Stimulated activated CD8-positive, alpha-beta memory T cell treated with anti-CD3 and anti-CD28 coated beads, Interleukin-7, amount 100 ng/mL, for 4 hours (primary cell): ENCODE measurements at regions not wholly inside any gene's neighbourhood (a gene's known extent, or its start where the extent isn't known, plus 50 kb on each side); places are given as distances from the start of the nearest gene placed in this dataset.

Source experiments
- DNase-seq, 2 donors: peaks; one replicate each; pipeline ENCODE4 v3.0.0-alpha.2; 2020; ENCODE audit warnings: low read depth in 2 of 2

DNA sequence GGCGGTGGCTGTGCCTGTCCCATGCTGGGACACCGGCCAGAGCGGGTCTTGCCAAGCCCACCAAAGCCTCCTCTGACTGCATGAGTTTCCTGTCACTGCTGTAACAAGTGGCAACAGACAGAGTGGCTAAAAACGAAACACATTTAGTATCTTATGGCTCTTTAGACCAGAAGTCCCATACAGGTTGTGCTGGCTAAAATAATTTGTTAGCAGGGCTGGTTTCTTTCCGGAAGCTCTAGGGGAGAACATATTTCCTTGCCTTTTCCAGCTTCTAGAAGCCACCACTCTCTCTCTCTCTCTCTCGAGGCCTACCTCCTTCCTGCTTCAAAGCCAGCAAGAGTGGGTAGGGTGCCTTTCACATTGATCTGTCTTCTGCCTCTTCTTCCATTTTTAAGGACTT, 171.6 kb upstream of the PLPP4 start:
- DNase-seq: no peak

DNA sequence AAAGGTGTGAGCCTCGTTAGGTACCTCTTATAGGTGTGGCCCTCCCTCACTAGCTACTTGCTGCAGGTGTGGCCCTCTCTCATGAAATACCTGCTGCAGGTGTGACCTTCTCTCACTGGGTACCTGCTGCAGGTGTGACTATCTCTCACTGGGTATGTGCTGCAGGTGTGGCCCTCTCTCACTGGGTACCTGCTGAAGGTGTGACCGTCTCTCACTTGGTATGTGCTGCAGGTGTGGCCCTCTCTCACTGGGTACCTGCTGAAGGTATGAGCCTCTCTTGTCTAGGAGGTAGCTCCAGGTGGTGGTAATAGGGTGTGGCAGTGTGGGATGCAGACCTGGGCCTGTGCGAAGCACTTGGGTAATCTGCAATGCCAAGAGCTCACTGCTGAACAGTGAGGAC, 170.7 kb upstream of the PLPP4 start:
- DNase-seq: no peak

DNA sequence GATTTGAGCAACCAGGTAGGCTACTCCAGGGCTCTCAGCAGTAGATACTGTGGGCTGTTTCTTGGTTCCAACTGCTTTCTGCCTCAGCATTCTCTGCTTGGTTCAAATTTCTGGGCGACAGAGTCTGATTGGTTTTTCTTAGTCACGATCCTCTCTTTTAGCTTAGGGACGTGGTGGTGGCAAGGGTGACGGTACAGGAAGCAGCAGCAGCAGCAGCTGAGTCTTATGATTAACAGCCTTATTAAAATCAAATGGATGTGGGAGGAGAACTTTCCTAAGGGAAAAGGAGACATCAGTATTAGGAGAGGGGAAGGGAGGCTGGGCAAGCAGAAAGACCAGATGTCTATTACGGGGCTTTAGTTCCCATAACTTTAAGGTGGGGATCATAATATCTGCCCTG, 156.5 kb upstream of the PLPP4 start:
- DNase-seq: no peak

- DNase-seq: no peak
Measured at GRCh38 chr10:120308589-120308988, 148.4 kb upstream of the PLPP4 start.

DNA sequence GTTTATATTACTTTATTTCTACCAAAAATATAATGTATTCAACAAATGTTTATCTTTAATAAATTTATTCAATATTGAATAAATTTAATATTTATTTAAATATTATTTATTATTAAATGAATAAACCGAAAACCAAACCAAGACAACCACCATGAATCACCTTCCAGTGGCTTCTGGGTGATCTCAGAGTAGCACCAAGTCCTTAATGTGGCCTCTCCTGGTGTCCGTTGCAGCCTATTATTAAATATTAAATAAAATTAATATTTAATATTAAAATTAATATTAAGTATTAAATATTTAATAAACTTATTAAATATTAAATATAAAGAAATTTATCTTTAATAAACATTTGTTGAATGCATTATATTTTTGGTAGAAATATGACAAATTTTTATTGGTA, 143.3 kb upstream of the PLPP4 start:
- no peak for DNase-seq

DNA sequence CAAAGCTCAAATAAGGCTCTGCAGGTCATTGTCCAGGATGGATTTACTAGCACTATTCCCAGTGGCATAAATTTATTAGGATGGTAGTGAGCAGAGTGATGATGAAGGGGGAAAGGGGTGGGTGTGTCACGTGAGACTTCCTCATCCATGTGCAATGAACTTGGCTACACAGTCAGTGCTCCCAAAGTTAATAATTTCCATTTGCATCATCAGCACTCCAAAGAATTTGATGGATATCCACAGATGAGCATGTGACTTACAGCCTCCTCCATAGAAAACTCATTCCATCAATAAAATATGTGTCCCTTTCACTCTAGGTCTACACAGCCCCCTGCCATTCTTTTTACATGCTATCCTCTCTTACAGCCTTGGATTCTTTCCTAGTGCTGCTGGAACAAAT, 142.6 kb upstream of the PLPP4 start:
- no peak for DNase-seq

- DNase-seq: no peak
Measured at GRCh38 chr10:120318862-120319261, 138.2 kb upstream of the PLPP4 start.

DNA sequence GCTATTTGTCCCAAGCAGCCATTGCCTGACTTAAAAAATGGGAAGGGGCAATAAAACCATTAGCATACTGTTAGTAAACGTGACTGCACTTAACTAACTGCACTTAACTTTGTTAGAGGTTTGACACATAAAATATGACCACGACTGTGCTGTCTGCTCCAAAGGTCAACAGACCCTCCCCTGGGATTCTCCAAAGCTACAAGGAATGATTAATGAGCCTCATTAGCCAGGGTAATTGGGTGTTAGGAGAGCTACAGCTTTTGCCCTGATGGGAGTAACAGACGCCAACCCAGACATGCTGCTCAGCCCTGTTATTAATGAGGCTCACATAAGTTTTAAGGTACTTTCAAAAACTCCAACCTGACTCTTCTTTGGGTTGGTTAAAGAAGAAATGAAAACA, 129.4 kb upstream of the PLPP4 start:
- DNase-seq: no peak

DNA sequence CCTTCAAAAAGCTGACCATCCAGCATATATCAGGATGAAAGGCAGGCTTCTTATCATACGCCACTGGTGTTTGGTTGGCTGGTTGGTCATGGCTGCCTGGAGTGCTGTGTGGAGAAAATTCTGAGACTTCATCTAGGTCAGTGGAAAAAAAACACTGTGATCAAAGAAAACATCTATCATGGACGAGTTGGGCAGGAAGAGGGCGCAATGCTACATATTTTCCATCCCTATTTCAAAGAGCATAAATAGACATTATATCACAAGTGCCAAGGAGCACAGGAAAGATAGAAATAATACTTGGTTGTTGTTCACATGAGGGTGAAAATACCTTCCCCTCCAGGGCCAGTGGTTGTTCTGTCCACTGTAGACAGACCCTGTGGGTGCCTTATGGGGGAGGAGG, 128.4 kb upstream of the PLPP4 start:
- DNase-seq: no peak

- no peak for DNase-seq
Measured at GRCh38 chr10:120335553-120335952, 121.5 kb upstream of the PLPP4 start.

DNA sequence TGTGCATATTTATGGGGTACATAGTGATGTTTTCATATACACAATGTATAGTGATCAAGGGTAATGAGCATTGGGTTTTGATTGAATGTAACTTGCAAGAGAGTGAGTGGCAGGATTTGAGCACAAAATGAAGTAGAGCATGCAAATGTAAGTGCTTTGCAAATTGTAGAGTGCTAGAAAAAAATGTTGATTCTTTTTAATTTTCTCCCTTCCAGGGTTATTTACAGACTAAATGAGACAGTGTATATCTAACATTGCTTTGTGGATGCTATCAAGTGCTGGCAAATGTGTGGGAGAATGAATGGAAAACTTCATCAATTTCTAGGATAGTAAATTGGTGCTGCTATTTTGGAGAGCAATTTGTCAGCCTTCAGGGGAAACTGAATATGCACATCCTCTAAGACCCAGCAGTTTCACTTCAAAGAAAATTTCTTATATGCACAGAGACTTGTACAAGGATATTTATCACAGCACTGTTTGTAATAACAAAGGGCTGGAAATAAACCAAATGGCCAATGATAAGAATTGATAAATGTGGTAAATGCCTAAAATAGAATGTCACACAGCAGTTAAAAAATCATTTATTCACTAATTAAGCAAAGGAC, 120.6 kb upstream of the PLPP4 start:
- no peak for DNase-seq

DNA sequence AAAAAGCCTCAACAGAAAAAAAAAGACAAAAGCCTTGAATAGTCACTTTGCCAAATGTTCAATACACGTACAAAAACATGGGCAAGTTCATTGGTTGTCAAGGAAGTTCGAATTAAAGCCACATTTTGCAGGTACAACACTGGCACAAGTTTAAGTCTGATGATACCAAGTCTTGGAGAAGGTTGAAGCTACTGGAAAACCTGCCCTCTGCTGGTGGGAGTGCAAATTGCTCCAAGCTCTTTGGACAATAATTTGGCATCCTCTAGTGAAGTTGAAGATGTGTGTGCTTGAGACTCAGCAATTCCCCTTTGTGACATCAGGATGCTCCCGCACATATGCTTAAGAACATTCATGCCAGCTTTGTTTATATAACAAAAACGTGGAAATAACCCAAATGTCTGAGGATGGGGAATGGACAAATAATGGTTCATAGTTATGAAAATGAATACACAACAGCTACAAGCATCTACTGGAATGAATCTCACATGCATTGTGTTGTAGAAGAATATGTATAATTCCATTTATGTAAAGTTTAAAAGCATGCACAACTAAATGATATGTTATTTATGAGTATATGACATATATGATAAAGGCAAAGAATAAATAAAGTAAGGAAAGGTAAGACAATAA, 120.0 kb upstream of the PLPP4 start:
- peak in 1 of 2 donors; percentile 2 for DNase-seq

DNA sequence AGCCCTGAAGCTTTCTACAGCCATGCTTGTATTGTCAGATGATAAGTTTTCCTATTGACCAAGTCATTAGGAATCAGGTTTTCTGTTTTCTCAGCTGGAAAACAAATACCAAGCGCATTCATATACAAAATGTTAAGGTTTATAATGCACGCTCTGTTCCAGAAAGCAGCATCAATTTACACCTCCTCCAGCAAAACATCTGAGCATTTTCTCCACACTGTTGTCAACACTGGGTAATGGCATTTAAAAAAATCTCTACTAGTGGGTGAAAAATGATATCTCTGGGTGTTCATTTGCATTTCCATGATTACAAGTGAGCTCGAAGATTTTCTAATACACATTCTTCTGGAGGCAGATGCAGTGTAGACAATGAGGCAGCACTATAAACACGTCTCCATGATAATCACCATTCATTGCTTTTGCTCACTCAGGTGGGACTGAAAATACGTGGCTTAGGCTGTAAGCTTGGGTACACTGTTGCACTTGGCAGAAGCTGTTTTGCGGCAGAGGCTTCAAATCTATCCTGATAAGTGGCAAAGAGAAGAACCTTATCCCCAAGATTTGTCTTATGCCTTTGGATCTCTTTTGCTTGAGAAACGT, 114.8 kb upstream of the PLPP4 start:
- DNase-seq: no peak

DNA sequence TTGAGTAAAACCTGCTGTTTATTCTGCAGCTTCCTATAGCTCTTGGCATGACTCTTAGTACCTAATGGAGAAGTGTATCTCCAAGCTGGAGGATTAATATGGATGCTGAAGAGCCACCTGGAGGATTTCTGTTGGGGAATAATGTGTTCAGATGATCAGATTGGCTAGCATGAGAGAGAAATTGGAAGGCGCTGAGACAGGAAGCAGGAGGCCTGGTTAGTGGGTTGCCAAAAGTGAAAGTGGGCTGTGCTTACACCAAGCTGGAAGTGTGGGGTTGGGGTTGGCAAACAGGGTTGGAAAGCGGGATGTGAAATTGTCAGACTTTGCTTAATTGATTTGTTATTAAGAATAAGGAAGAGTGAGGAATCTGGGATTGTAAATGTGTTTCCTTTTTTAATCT, 111.8 kb upstream of the PLPP4 start:
- no peak for DNase-seq

DNA sequence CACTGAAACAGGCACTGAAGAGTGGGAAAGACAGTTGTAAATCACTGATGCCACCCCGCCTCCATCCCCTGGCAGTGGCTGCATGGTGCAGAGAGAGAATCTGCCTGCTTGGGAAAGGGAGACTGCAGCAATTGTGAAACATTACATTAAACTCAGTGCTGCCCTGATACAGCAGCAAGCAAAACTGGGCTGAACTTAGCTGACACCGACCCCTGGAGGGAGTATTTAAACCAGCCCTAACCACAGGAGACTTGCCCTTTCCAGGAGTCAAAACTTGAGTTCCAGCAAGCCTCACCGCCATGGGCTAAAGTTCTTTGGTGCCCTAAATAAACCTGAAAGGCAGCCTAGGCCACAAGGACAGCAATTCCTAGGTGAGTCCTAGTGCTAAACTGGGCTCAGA, 109.4 kb upstream of the PLPP4 start:
- DNase-seq: no peak

GRCh38 chr10:120349069-120349468, 108.0 kb upstream of the PLPP4 start:
- DNase-seq: no peak

- DNase-seq: no peak
Measured at GRCh38 chr10:120355425-120355824, 101.6 kb upstream of the PLPP4 start.

DNA sequence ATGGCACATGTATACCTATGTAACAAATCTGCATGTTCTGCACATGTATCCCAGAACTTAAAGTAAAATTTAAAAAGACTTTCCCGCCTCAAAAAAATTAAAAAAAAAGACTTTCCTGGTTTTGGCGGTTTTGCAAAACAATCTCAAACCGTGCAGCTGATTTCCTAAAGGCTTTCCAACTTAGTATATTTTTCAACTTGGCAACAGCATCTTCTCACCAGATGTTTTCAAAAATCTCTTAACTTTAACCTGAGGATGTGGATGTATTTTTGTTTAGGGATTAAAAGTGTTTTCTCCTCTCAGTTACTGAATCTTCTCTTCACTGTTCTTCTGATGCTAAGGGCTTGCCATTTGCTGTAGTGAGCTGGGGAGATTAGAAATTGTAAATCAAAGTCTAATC, 96.5 kb upstream of the PLPP4 start:
- no peak for DNase-seq

DNA sequence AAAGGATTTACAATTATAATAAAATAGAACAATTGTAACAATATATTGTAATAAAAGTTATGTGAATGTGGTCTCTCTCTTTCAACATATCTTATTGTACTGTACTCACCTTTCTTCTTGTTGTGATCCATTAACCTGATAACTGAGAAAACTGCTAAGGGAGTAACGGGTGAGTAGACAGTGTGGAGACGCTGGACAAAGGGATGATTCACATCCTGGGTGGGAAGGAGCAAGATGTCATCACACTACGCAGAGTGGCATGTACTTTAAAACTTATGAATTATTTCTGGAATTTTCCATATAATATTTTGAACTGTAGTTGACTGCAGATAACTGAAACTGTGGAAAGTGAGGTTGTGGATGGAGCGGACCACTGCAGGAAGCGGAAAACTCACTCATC, 91.2 kb upstream of the PLPP4 start:
- no peak for DNase-seq

- no peak for DNase-seq
Measured at GRCh38 chr10:120367341-120367740, 89.7 kb upstream of the PLPP4 start.

GRCh38 chr10:120368338-120368737, 88.7 kb upstream of the PLPP4 start:
- no peak for DNase-seq

DNA sequence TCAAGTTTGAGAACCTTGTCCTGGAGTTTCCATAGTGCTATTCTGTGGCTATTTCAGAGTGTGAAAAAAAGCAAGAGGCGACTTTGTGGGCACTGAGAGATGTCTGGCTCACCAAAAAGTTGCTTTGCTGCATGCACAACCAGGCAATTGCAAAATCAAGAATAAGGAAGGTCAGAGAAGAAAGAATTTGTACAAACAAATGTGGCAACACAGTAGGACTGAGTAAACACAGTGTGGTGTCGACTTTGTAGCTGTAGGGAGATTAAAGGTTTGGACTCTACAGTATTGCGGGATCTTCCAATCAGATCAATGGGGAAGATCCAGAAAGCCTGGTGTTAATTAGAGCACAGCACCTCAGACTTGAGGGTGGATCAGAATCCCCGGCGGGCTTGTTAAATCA, 88.1 kb upstream of the PLPP4 start:
- DNase-seq: no peak

GRCh38 chr10:120369856-120370276, 87.2 kb upstream of the PLPP4 start:
- DNase-seq: no peak

- DNase-seq: no peak
Measured at GRCh38 chr10:120371856-120372255, 85.2 kb upstream of the PLPP4 start.
